ENCODE measurements at regions not wholly inside any gene's neighbourhood (a gene's known extent, or its start where the extent isn't known, plus 50 kb on each side); places are given as distances from the start of the nearest gene placed in this dataset.

DNA sequence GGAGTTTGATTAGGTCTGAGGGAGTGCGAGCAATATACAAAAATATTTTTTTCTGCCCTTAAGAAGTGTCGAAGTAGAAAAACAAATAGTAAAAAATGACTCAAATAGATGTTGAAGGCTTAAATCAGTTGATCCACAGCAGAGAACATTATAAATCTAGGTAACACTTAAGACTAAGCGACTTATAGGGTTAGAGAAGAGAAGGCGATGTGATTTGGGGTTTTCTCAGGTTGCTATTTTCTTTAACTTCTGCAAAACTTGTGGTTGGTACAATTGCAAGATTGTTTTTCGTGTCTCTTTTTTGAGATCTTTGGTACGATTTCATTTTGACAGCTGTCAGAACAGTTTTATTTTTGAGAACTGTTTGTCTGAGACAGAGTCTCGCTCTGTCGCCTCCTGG, 1479.5 kb downstream of the PCDH7 start:
- Histone ChIP-seq H3K4me1 (ENCODE audit: insufficient read depth, low read length) (no peaks in the 10 kb centered on the region), H3K27ac (ENCODE audit: low read depth in 1 of 2, low read length in 2 of 2) (no peak overlapping the region), H3K4me3 (ENCODE audit: low read length) (no peak overlapping the region), H3K36me3 (ENCODE audit: insufficient read depth, low read length) (no peaks in the 10 kb centered on the region), H3K27me3 (ENCODE audit: control insufficient read depth in 1 of 2, insufficient read depth in 2 of 2, low read length in 2 of 2) (no peaks in the 10 kb centered on the region), H3K9me3 (ENCODE audit: control insufficient read depth in 1 of 2, insufficient read depth in 1 of 2, low read length in 2 of 2) (peaks cover 10 to 12% of the 10 kb centered on the region in 2 experiments)
- H3K27me3 Mint-ChIP-seq = no peaks in the 10 kb centered on the region
- CTCF ChIA-PET = no interaction called here
- no peak overlapping the region for H3K4me3 Mint-ChIP-seq
- no peaks in the 10 kb centered on the region for H3K36me3 Mint-ChIP-seq (ENCODE audit: low read depth)
- H3K4me1 Mint-ChIP-seq (ENCODE audit: low read depth) = no peaks in the 10 kb centered on the region
- TF ChIP-seq, protein P1, sequence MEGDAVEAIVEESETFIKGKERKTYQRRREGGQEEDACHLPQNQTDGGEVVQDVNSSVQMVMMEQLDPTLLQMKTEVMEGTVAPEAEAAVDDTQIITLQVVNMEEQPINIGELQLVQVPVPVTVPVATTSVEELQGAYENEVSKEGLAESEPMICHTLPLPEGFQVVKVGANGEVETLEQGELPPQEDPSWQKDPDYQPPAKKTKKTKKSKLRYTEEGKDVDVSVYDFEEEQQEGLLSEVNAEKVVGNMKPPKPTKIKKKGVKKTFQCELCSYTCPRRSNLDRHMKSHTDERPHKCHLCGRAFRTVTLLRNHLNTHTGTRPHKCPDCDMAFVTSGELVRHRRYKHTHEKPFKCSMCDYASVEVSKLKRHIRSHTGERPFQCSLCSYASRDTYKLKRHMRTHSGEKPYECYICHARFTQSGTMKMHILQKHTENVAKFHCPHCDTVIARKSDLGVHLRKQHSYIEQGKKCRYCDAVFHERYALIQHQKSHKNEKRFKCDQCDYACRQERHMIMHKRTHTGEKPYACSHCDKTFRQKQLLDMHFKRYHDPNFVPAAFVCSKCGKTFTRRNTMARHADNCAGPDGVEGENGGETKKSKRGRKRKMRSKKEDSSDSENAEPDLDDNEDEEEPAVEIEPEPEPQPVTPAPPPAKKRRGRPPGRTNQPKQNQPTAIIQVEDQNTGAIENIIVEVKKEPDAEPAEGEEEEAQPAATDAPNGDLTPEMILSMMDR (IDR thresholded peaks at IDR 0.05) = no peak
- H3K9me3 Mint-ChIP-seq = peaks cover 10% of the 10 kb centered on the region
- no peak for DNase-seq
- intact Hi-C loops (cut with DNase I, micrococcal nuclease) = no loop called here
- POLR2A ChIA-PET = no interaction called here
- H3K27ac Mint-ChIP-seq = no peak overlapping the region
- no peak for ATAC-seq (ENCODE audit: poor library complexity)

DNA sequence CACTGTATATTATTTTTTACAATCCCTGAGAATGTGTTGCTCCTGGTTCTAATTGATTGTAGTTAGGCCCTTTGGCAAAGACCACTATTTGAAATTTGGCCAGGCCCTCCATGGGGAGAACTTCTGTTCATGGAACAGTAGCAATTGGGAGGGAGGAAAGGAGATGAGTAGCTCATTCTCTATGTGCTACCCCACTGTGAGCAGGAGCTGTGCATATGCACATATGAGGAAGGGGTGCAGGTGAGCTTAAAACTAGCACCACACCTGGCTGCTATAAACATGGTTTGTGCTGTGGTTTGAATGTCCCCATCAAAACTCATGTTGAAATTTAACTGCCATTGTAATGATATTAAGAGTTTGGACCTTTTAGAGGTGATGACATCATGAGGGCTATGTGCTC, 1483.2 kb downstream of the PCDH7 start:
- Mint-ChIP-seq H3K9me3 (peaks cover 11% of the 10 kb centered on the region), H3K36me3 (ENCODE audit: low read depth) (no peaks in the 10 kb centered on the region), H3K27ac (no peak overlapping the region), H3K4me3 (no peak overlapping the region), H3K4me1 (ENCODE audit: low read depth) (no peaks in the 10 kb centered on the region), H3K27me3 (no peaks in the 10 kb centered on the region)
- ChIA-PET CTCF (no interaction called here), POLR2A (no interaction called here)
- no peak for ATAC-seq (ENCODE audit: poor library complexity)
- no peak for DNase-seq
- TF ChIP-seq, protein P1 (IDR thresholded peaks at IDR 0.05) = no peak
- Histone ChIP-seq H3K4me3 (ENCODE audit: low read length) (no peak overlapping the region), H3K27ac (ENCODE audit: low read depth in 1 of 2, low read length in 2 of 2) (no peak overlapping the region), H3K9me3 (ENCODE audit: control insufficient read depth in 1 of 2, insufficient read depth in 1 of 2, low read length in 2 of 2) (peaks cover 0 to 9% of the 10 kb centered on the region in 2 experiments), H3K27me3 (ENCODE audit: control insufficient read depth in 1 of 2, insufficient read depth in 2 of 2, low read length in 2 of 2) (no peaks in the 10 kb centered on the region), H3K4me1 (ENCODE audit: insufficient read depth, low read length) (no peaks in the 10 kb centered on the region), H3K36me3 (ENCODE audit: insufficient read depth, low read length) (no peaks in the 10 kb centered on the region)
- intact Hi-C loops (cut with DNase I, micrococcal nuclease) = no loop called here

DNA sequence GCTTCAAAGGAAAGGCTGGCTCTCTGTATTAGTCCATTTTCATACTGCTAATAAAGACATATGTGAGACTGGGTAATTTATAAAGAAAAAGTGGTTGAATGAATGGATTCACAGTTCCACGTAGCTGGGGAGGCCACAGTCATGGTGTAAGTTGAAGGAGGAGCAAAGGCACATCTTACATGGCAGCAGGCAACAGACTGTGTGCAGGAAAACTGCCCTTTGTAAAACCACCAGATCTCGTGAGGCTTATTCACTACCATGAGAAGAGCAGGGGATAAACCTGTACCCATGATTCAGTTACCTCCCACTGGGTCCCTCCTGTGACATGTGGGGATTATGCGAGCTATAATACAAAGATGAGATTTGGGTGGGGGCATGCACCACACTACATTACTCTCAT, 1486.6 kb downstream of the PCDH7 start:
- no peaks in the 10 kb centered on the region for H3K36me3 ChIP-seq (ENCODE audit: insufficient read depth, low read length)
- POLR2A ChIA-PET = no interaction called here
- Mint-ChIP-seq H3K27me3 (no peaks in the 10 kb centered on the region), H3K4me3 (no peak overlapping the region), H3K9me3 (peaks cover 22% of the 10 kb centered on the region), H3K36me3 (ENCODE audit: low read depth) (no peaks in the 10 kb centered on the region), H3K4me1 (ENCODE audit: low read depth) (no peaks in the 10 kb centered on the region), H3K27ac (no peak overlapping the region)
- no peak overlapping the region for H3K27ac ChIP-seq (ENCODE audit: low read depth in 1 of 2, low read length in 2 of 2)
- intact Hi-C loops (cut with DNase I, micrococcal nuclease) = no loop called here
- CTCF ChIA-PET = interaction anchor here (1.2 kb wide), 1 partner anchor 9 kb away, joined by 3 read pairs; no protein-coding TSS in a partner anchor
- ATAC-seq (ENCODE audit: poor library complexity) (no peak), DNase-seq (no peak)
- TF ChIP-seq, protein P1 (IDR thresholded peaks at IDR 0.05) = no peak
- H3K4me1 ChIP-seq (ENCODE audit: insufficient read depth, low read length) = no peaks in the 10 kb centered on the region
- no peak overlapping the region for H3K4me3 ChIP-seq (ENCODE audit: low read length)
- peaks cover 0 to 9% of the 10 kb centered on the region in 2 experiments for H3K9me3 ChIP-seq (ENCODE audit: control insufficient read depth in 1 of 2, insufficient read depth in 1 of 2, low read length in 2 of 2)
- H3K27me3 ChIP-seq (ENCODE audit: control insufficient read depth in 1 of 2, insufficient read depth in 2 of 2, low read length in 2 of 2) = no peaks in the 10 kb centered on the region
